ENCODE measurements at regions not wholly inside any gene's neighbourhood (a gene's known extent, or its start where the extent isn't known, plus 50 kb on each side); places are given as distances from the start of the nearest gene placed in this dataset.

GRCh38 chr6:164856138-164856537 lies 453.3 kb downstream of the C6orf118 start:
- no peak overlapping the region for H3K4me3 Mint-ChIP-seq
- Histone ChIP-seq H3K4me2 (ENCODE audit: insufficient read depth, insufficient read length, low read length) (no peak overlapping the region), H2BK120ac (ENCODE audit: low read depth, low read length, poor library complexity, severe bottlenecking) (no peak overlapping the region), H2BK15ac (ENCODE audit: low read depth, low read length) (no peak overlapping the region), H2BK20ac (ENCODE audit: low read depth, low read length, poor library complexity, severe bottlenecking) (no peak overlapping the region), H2BK5ac (ENCODE audit: insufficient read length, low read length) (no peak overlapping the region), H3K27ac (ENCODE audit: insufficient read length, low read depth, low read length) (no peak overlapping the region), H3K23ac (ENCODE audit: insufficient read length, low read depth, low read length) (no peak overlapping the region), H2AK5ac (ENCODE audit: insufficient read length, low read length) (no peak overlapping the region), H3K23me2 (ENCODE audit: insufficient read length, low read depth, low read length, poor library complexity, severe bottlenecking) (no peaks in the 10 kb centered on the region), H4K91ac (ENCODE audit: insufficient read length, low read depth, low read length) (no peak overlapping the region), H3K14ac (ENCODE audit: insufficient read depth, low read length) (no peak overlapping the region), H3K9me3 (ENCODE audit: control insufficient read depth, low read depth, low read length) (no peaks in the 10 kb centered on the region), H3K79me2 (ENCODE audit: insufficient read depth, low read length) (no peaks in the 10 kb centered on the region), H2BK12ac (ENCODE audit: insufficient read length, low read depth, low read length) (no peak overlapping the region), H3T11ph (ENCODE audit: low read length) (no peak overlapping the region), H2AFZ (ENCODE audit: low read length) (no peak overlapping the region), H4K5ac (ENCODE audit: insufficient read length, low read depth, low read length) (no peak overlapping the region), H3K4me1 (ENCODE audit: insufficient read depth, low read length) (no peaks in the 10 kb centered on the region), H4K8ac (replicated peaks; ENCODE audit: insufficient read length, low read depth, low read length) (no peak overlapping the region), H3K4ac (ENCODE audit: low read depth, low read length) (no peak overlapping the region), H3K9ac (ENCODE audit: extremely low read depth, insufficient read length, low read length) (no peak overlapping the region), H3K18ac (ENCODE audit: insufficient read length, low read depth, low read length) (no peak overlapping the region), H3K56ac (ENCODE audit: insufficient read length, low read depth, low read length) (no peak overlapping the region), H4K20me1 (ENCODE audit: control insufficient read depth, insufficient read depth, insufficient read length) (no peaks in the 10 kb centered on the region), H3K79me1 (ENCODE audit: insufficient read depth, low read depth, low read length, poor library complexity, severe bottlenecking) (no peaks in the 10 kb centered on the region), H3K27me3 (ENCODE audit: insufficient read depth, low read length) (no peaks in the 10 kb centered on the region)
- no CpG with 5 or more reads among the region's 8 CpGs for WGBS (ENCODE audit: extremely low coverage, insufficient read length, low lambda C conversion rate)
- no peaks in the 10 kb centered on the region for H3K27me3 Mint-ChIP-seq (ENCODE audit: low read depth)
- H3K36me3 Mint-ChIP-seq (ENCODE audit: insufficient read depth in 1 of 3, low read depth in 3 of 3) = no peaks in the 10 kb centered on the region
- DNase-seq = no peak
- H3K4me1 Mint-ChIP-seq = no peaks in the 10 kb centered on the region
- H3K9me3 Mint-ChIP-seq = no peaks in the 10 kb centered on the region
- peak overlapping the region in 1 of 3 experiments; percentile 79; a peak in 1 of 7 replicates for H3K27ac Mint-ChIP-seq
- TF ChIP-seq CTCF (conservative IDR thresholded peaks at IDR 0.05) = no peak

Data from H9 (cell line).